GM23338 (cell line): ENCODE measurements at regions not wholly inside any gene's neighbourhood (a gene's known extent, or its start where the extent isn't known, plus 50 kb on each side); places are given as distances from the start of the nearest gene placed in this dataset.

Source experiments
- ATAC-seq: fragments of 200-7000 bp; cut with Tn5 transposase; 3 replicates; pipeline ENCODE4 v1.9.1; 2020
- DNase-seq: peaks from one replicate; pipeline ENCODE4 v3.0.0-alpha.2; 2015; ENCODE audit warnings: low spot score
- H2AFZ ChIP-seq: fragments of 200-600 bp; sonication (generic); 2 replicates; pipeline ENCODE4 v1.8.0; 2016; ENCODE audit warnings: antibody characterized with exemption, mild to moderate bottlenecking, moderate library complexity
- H3F3A ChIP-seq: fragments of 200-600 bp; sonication (generic); replicated peaks from 2 replicates; pipeline ENCODE4 v1.8.0; 2017; ENCODE audit warnings: antibody characterized with exemption, mixed run types, low read depth
- H3K27ac ChIP-seq: fragments of 200-600 bp; sonication (generic); 2 replicates; pipeline ENCODE4 v1.6.1; 2016; ENCODE audit warnings: low read depth
- H3K27me3 ChIP-seq: fragments of 200-600 bp; sonication (generic); 2 replicates; pipeline ENCODE4 v1.8.0; 2016; ENCODE audit warnings: mild to moderate bottlenecking, mixed run types, moderate library complexity; ENCODE audit not compliant: insufficient read depth
- H3K36me3 ChIP-seq: fragments of 200-600 bp; sonication (generic); 2 replicates; pipeline ENCODE4 v1.8.0; 2016; ENCODE audit warnings: mild to moderate bottlenecking; ENCODE audit not compliant: insufficient read depth
- H3K4me1 ChIP-seq: fragments of 200-600 bp; sonication (generic); 2 replicates; pipeline ENCODE4 v1.8.0; 2016; ENCODE audit warnings: mild to moderate bottlenecking, moderate library complexity; ENCODE audit not compliant: insufficient read depth
- H3K4me2 ChIP-seq: fragments of 200-600 bp; sonication (generic); 2 replicates; pipeline ENCODE4 v1.7.1; 2017; ENCODE audit warnings: mixed run types
- H3K4me3 ChIP-seq: fragments of 200-600 bp; sonication (generic); 2 replicates; pipeline ENCODE4 v1.6.1; 2016; ENCODE audit warnings: mixed run types
- H3K79me2 ChIP-seq: fragments of 200-600 bp; sonication (generic); replicated peaks from 2 replicates; pipeline ENCODE4 v1.8.0; 2017; ENCODE audit warnings: mild to moderate bottlenecking; ENCODE audit not compliant: insufficient read depth
- H3K9me2 ChIP-seq: fragments of 200-600 bp; sonication (generic); 2 replicates; pipeline ENCODE4 v1.8.0; 2017; ENCODE audit not compliant: insufficient read depth
- H4K20me1 ChIP-seq: fragments of 200-600 bp; sonication (generic); replicated peaks from 2 replicates; pipeline ENCODE4 v1.8.0; 2017; ENCODE audit warnings: mild to moderate bottlenecking; ENCODE audit not compliant: insufficient read depth
- H3K27ac Mint-ChIP-seq: 2 replicates; pipeline ENCODE4 v1.8.0; 2020; ENCODE audit warnings: inconsistent platforms, mild to moderate bottlenecking, moderate library complexity, mixed read lengths
- H3K27me3 Mint-ChIP-seq: 3 replicates; pipeline ENCODE4 v1.8.0; 2022; ENCODE audit warnings: low read depth, mild to moderate bottlenecking, moderate library complexity, mixed read lengths, inconsistent platforms; ENCODE audit not compliant: insufficient read depth, poor library complexity
- H3K36me3 Mint-ChIP-seq: 3 replicates; pipeline ENCODE4 v1.8.0; 2021; ENCODE audit warnings: low read depth, mild to moderate bottlenecking, inconsistent platforms, moderate library complexity, mixed read lengths
- H3K4me1 Mint-ChIP-seq: 3 replicates; pipeline ENCODE4 v1.8.0; 2020; ENCODE audit warnings: mild to moderate bottlenecking, inconsistent platforms, mixed read lengths
- H3K4me3 Mint-ChIP-seq: 3 replicates; pipeline ENCODE4 v1.8.0; 2021; ENCODE audit warnings: moderate library complexity, mild to moderate bottlenecking, inconsistent platforms, mixed read lengths
- H3K9me3 Mint-ChIP-seq: 3 replicates; pipeline ENCODE4 v1.8.0; 2020; ENCODE audit warnings: moderate library complexity, mild to moderate bottlenecking, inconsistent platforms, mixed read lengths
- CREB1 ChIP-seq: fragments of 250-450 bp; sonication (Bioruptor Pico); IDR thresholded peaks from 2 replicates; pipeline ENCODE4 v1.5.0; 2020; ENCODE audit warnings: low read depth, mild to moderate bottlenecking, moderate library complexity
- CTCF ChIP-seq, 2 experiments: fragments of 200-600 bp in 1 of 2; sonication (generic) in 1 of 2; conservative IDR thresholded peaks; 2 replicates each; pipeline versions ENCODE4 v1.5.1 to v1.6.1; 2016 to 2017; ENCODE audit warnings: antibody characterized with exemption in 2 of 2, low read depth in 2 of 2, mild to moderate bottlenecking in 2 of 2, moderate library complexity in 1 of 2
- ETS1 ChIP-seq: IDR thresholded peaks from 2 replicates; pipeline ENCODE4 v1.6.1; 2016; ENCODE audit warnings: antibody characterized with exemption
- EZH2 ChIP-seq: fragments of 200-600 bp; sonication (generic); IDR thresholded peaks from one replicate; pipeline ENCODE4 v1.8.0; 2017; ENCODE audit warnings: antibody characterized with exemption, mild to moderate bottlenecking, low read depth; ENCODE audit not compliant: unreplicated experiment
- EZH2phosphoT487 ChIP-seq: fragments of 200-600 bp; sonication (generic); IDR thresholded peaks from one replicate; pipeline ENCODE4 v1.8.1; 2018; ENCODE audit warnings: antibody characterized with exemption; ENCODE audit not compliant: unreplicated experiment
- JUNB ChIP-seq: IDR thresholded peaks from one replicate; pipeline ENCODE4 v1.6.1; 2016; ENCODE audit warnings: antibody characterized with exemption; ENCODE audit not compliant: unreplicated experiment
- NANOG ChIP-seq: IDR thresholded peaks from 2 replicates; pipeline ENCODE4 v1.6.1; 2016; ENCODE audit warnings: antibody characterized with exemption, borderline replicate concordance
- POLR2AphosphoS5 ChIP-seq: IDR thresholded peaks from 2 replicates; pipeline ENCODE4 v1.6.1; 2016; ENCODE audit warnings: antibody characterized with exemption, low read depth
- REST ChIP-seq: IDR thresholded peaks from one replicate; pipeline ENCODE4 v1.6.1; 2018; ENCODE audit warnings: antibody characterized with exemption; ENCODE audit not compliant: unreplicated experiment
- STAT1 ChIP-seq: IDR thresholded peaks from one replicate; pipeline ENCODE4 v1.6.1; 2016; ENCODE audit warnings: antibody characterized with exemption; ENCODE audit not compliant: unreplicated experiment
- ZNF114 ChIP-seq: fragments of 250-450 bp; sonication (Bioruptor Pico); IDR thresholded peaks from 2 replicates; pipeline ENCODE4 v1.5.0; 2020; ENCODE audit warnings: mild to moderate bottlenecking, moderate library complexity
- ZNF331 ChIP-seq: fragments of 250-450 bp; sonication (Bioruptor Pico); IDR thresholded peaks from 2 replicates; pipeline ENCODE4 v1.5.0; 2020; ENCODE audit warnings: low read depth, mild to moderate bottlenecking, moderate library complexity
- ZNF462 ChIP-seq: fragments of 250-450 bp; sonication (Bioruptor Pico); IDR thresholded peaks from 2 replicates; pipeline ENCODE4 v1.5.0; 2020; ENCODE audit warnings: mild to moderate bottlenecking, moderate library complexity

- H3K4me1 ChIP-seq: peaks cover 28% of the 10 kb centered on the region
- peaks cover 38% of the 10 kb centered on the region for H3K9me2 ChIP-seq
- H3K4me2 ChIP-seq: no peak overlapping the region
- no peaks in the 10 kb centered on the region for H3F3A ChIP-seq
- Mint-ChIP-seq H3K9me3 (no peaks in the 10 kb centered on the region), H3K27ac (no peak overlapping the region), H3K27me3 (peaks cover 3% of the 10 kb centered on the region), H3K4me1 (peaks cover 8% of the 10 kb centered on the region), H3K36me3 (no peaks in the 10 kb centered on the region), H3K4me3 (no peak overlapping the region)
- H3K27ac ChIP-seq: no peak overlapping the region
- ATAC-seq: no peak
- H3K36me3 ChIP-seq: no peaks in the 10 kb centered on the region
- no peak for TF ChIP-seq EZH2phosphoT487
- no peak for TF ChIP-seq CREB1
- no peak for TF ChIP-seq STAT1
- TF ChIP-seq JUNB: no peak
- no peak for TF ChIP-seq ZNF114 (CRISPR knock-in tag)
- no peak for TF ChIP-seq CTCF (conservative IDR thresholded peaks at IDR 0.05; ENCODE audit: low read depth in 2 of 2)
- no peak for TF ChIP-seq POLR2AphosphoS5
- no peak for TF ChIP-seq EZH2
- no peak for TF ChIP-seq ETS1
- TF ChIP-seq ZNF462 (CRISPR knock-in tag): no peak
- TF ChIP-seq NANOG: no peak
- TF ChIP-seq REST: no peak
- no peak for TF ChIP-seq ZNF331
- DNase-seq: no peak
- no peak overlapping the region for H3K4me3 ChIP-seq
- H3K27me3 ChIP-seq: no peaks in the 10 kb centered on the region
- H4K20me1 ChIP-seq: no peaks in the 10 kb centered on the region
- H3K79me2 ChIP-seq: no peaks in the 10 kb centered on the region
- H2AFZ ChIP-seq: no peak overlapping the region
These were observed 169.5 kb upstream of the ROPN1 start for GRCh38 chr3:124161448-124161847.
